Nucleus accumbens (tissue), 56 donors: ENCODE measurements at regions not wholly inside any gene's neighbourhood (a gene's known extent, or its start where the extent isn't known, plus 50 kb on each side); places are given as distances from the start of the nearest gene placed in this dataset.

Experiments used
- DNase-seq, 56 donors: peaks; one replicate each; lab custom pipeline; 2025; lab: John Stamatoyannopoulos, UW

GRCh38 chr13:70347947-70348620, 239.8 kb upstream of the KLHL1 start:
- no peak for DNase-seq

- no peak for DNase-seq
Measured at GRCh38 chr13:70339738-70340137, 231.5 kb upstream of the KLHL1 start.

GRCh38 chr13:70338609-70339008, 230.4 kb upstream of the KLHL1 start:
- DNase-seq = no peak

GRCh38 chr13:70336866-70337265, 228.6 kb upstream of the KLHL1 start:
- DNase-seq = no peak

- no peak for DNase-seq
Measured at GRCh38 chr13:70333752-70334151, 225.5 kb upstream of the KLHL1 start.

GRCh38 chr13:70330697-70331361, 222.6 kb upstream of the KLHL1 start:
- no peak for DNase-seq

- no peak for DNase-seq
Measured at GRCh38 chr13:70324519-70324918, 216.3 kb upstream of the KLHL1 start.

GRCh38 chr13:70311191-70311590, 202.9 kb upstream of the KLHL1 start:
- no peak for DNase-seq

- DNase-seq = peak in 1 of 56 donors; percentile 29
Measured at GRCh38 chr13:70310396-70311119, 202.3 kb upstream of the KLHL1 start.

GRCh38 chr13:70297189-70297616, 189.0 kb upstream of the KLHL1 start:
- no peak for DNase-seq

GRCh38 chr13:70284371-70284770, 176.1 kb upstream of the KLHL1 start:
- DNase-seq = no peak

- DNase-seq = no peak
Measured at GRCh38 chr13:70275841-70276240, 167.6 kb upstream of the KLHL1 start.

- no peak for DNase-seq
Measured at GRCh38 chr13:70255406-70255991, 147.2 kb upstream of the KLHL1 start.

GRCh38 chr13:70253834-70254233, 145.6 kb upstream of the KLHL1 start:
- DNase-seq = no peak

GRCh38 chr13:70253411-70253810, 145.2 kb upstream of the KLHL1 start:
- no peak for DNase-seq

- DNase-seq = peak in 1 of 56 donors; percentile 7
Measured at GRCh38 chr13:70249332-70250064, 141.2 kb upstream of the KLHL1 start.

- no peak for DNase-seq
Measured at GRCh38 chr13:70237131-70237530, 128.9 kb upstream of the KLHL1 start.

- DNase-seq = no peak
Measured at GRCh38 chr13:70235565-70235964, 127.3 kb upstream of the KLHL1 start.

- no peak for DNase-seq
Measured at GRCh38 chr13:70223911-70224310, 115.7 kb upstream of the KLHL1 start.

GRCh38 chr13:70222926-70223325, 114.7 kb upstream of the KLHL1 start:
- DNase-seq = no peak

- no peak for DNase-seq
Measured at GRCh38 chr13:70218618-70219017, 110.4 kb upstream of the KLHL1 start.
